ENCODE measurements at regions not wholly inside any gene's neighbourhood (a gene's known extent, or its start where the extent isn't known, plus 50 kb on each side); places are given as distances from the start of the nearest gene placed in this dataset.

- H3K9me3 Mint-ChIP-seq, result peaks cover 10 to 15% of the 10 kb centered on the region in 2 experiments
- no peak overlapping the region for H3K4me2 ChIP-seq (ENCODE audit: insufficient read depth, insufficient read length, low read length)
- H3K56ac ChIP-seq (ENCODE audit: insufficient read length, low read depth, low read length), result no peak overlapping the region
- H2BK15ac ChIP-seq (ENCODE audit: low read depth, low read length), result no peak overlapping the region
- no peak overlapping the region for H2BK5ac ChIP-seq (ENCODE audit: insufficient read length, low read length)
- H3K4me1 Mint-ChIP-seq, result peaks cover 32 to 42% of the 10 kb centered on the region in 2 experiments
- H3K27ac ChIP-seq (ENCODE audit: insufficient read length, low read depth, low read length), result no peak overlapping the region
- no peaks in the 10 kb centered on the region for H3K27me3 ChIP-seq (ENCODE audit: insufficient read depth, low read length)
- no peaks in the 10 kb centered on the region for H3K9me3 ChIP-seq (ENCODE audit: control insufficient read depth, low read depth, low read length)
- H3K18ac ChIP-seq (ENCODE audit: insufficient read length, low read depth, low read length), result no peak overlapping the region
- no peak overlapping the region for H3K4me3 Mint-ChIP-seq
- H3K79me1 ChIP-seq (ENCODE audit: insufficient read depth, low read depth, low read length, poor library complexity, severe bottlenecking), result no peaks in the 10 kb centered on the region
- H3K4ac ChIP-seq (ENCODE audit: low read depth, low read length), result no peak overlapping the region
- H2AK5ac ChIP-seq (ENCODE audit: insufficient read length, low read length), result no peak overlapping the region
- no peak overlapping the region for H4K91ac ChIP-seq (ENCODE audit: insufficient read length, low read depth, low read length)
- H2BK12ac ChIP-seq (ENCODE audit: insufficient read length, low read depth, low read length), result no peak overlapping the region
- no peak overlapping the region for H4K5ac ChIP-seq (ENCODE audit: insufficient read length, low read depth, low read length)
- no peak overlapping the region for H2AFZ ChIP-seq (ENCODE audit: low read length)
- H2BK120ac ChIP-seq (ENCODE audit: low read depth, low read length, poor library complexity, severe bottlenecking), result no peak overlapping the region
- no peaks in the 10 kb centered on the region for H3K23me2 ChIP-seq (ENCODE audit: insufficient read length, low read depth, low read length, poor library complexity, severe bottlenecking)
- H4K20me1 ChIP-seq (ENCODE audit: control insufficient read depth, insufficient read depth, insufficient read length), result no peaks in the 10 kb centered on the region
- WGBS (ENCODE audit: extremely low coverage, insufficient read length, low lambda C conversion rate), result no CpG with 5 or more reads among the region's 15 CpGs
- no peaks in the 10 kb centered on the region for H3K79me2 ChIP-seq (ENCODE audit: insufficient read depth, low read length)
- H3K4me1 ChIP-seq (ENCODE audit: insufficient read depth, low read length), result no peaks in the 10 kb centered on the region
- peak overlapping the region; percentile 25; the same call in 1 of the 2 replicates for H3K14ac ChIP-seq (ENCODE audit: insufficient read depth, low read length)
- peaks cover 3 to 14% (median 8%) of the 10 kb centered on the region in 3 experiments for H3K36me3 Mint-ChIP-seq (ENCODE audit: insufficient read depth in 1 of 3, low read depth in 3 of 3)
- peaks cover 25% of the 10 kb centered on the region for H3K27me3 Mint-ChIP-seq (ENCODE audit: low read depth)
- H3K9ac ChIP-seq (ENCODE audit: extremely low read depth, insufficient read length, low read length), result no peak overlapping the region
- no peak overlapping the region for H3T11ph ChIP-seq (ENCODE audit: low read length)
- no peak overlapping the region for H3K23ac ChIP-seq (ENCODE audit: insufficient read length, low read depth, low read length)
- H4K8ac ChIP-seq (replicated peaks; ENCODE audit: insufficient read length, low read depth, low read length), result no peak overlapping the region
- H3K27ac Mint-ChIP-seq, result no peak overlapping the region; a peak in 1 of 7 replicates
- H2BK20ac ChIP-seq (ENCODE audit: low read depth, low read length, poor library complexity, severe bottlenecking), result no peak overlapping the region
- no peak for TF ChIP-seq CTCF (conservative IDR thresholded peaks at IDR 0.05)
- DNase-seq, result no peak
These were observed 79.6 kb downstream of the CPN2 start for GRCh38 chr3:194271460-194272035.

Measured in H9 (cell line).